Right atrium auricular region (tissue), 2 donors: ENCODE measurements at regions not wholly inside any gene's neighbourhood (a gene's known extent, or its start where the extent isn't known, plus 50 kb on each side); places are given as distances from the start of the nearest gene placed in this dataset.

Experiments used
- DNase-seq: peaks from one replicate; pipeline ENCODE4 v3.0.0-alpha.2; 2019; ENCODE audit warnings: low spot score
- H3K27ac ChIP-seq, 2 donors: fragments of 200-600 bp; sonication (generic); 1 replicate in 1 of 2; 2 replicates in 1 of 2; pipeline ENCODE4 v1.5.1; 2016 to 2019
- H3K27me3 ChIP-seq, 2 donors: fragments of 200-600 bp; sonication (generic); one replicate each; pipeline versions ENCODE4 v1.5.1 to v1.6.0; 2017 to 2019
- H3K36me3 ChIP-seq: fragments of 200-600 bp; sonication (generic); one replicate; pipeline ENCODE4 v1.5.1; 2016
- H3K4me1 ChIP-seq, 2 donors: fragments of 200-600 bp; sonication (generic); one replicate each; pipeline versions ENCODE4 v1.5.1 to v1.6.0; 2017 to 2019
- H3K4me3 ChIP-seq, 2 donors: fragments of 200-600 bp; sonication (generic); 1 replicate in 1 of 2; 2 replicates in 1 of 2; pipeline ENCODE4 v1.5.1; 2017 to 2019; ENCODE audit warnings: mild to moderate bottlenecking in 1 of 2, moderate library complexity in 1 of 2
- H3K9me3 ChIP-seq, 2 donors: fragments of 200-600 bp; sonication (generic); one replicate each; pipeline ENCODE4 v1.5.1; 2019
- CTCF ChIP-seq, 2 donors: fragments of 200-600 bp; sonication (generic); IDR thresholded peaks; one replicate each; pipeline ENCODE4 v1.5.1; 2019; ENCODE audit warnings: antibody characterized with exemption in 2 of 2

DNA sequence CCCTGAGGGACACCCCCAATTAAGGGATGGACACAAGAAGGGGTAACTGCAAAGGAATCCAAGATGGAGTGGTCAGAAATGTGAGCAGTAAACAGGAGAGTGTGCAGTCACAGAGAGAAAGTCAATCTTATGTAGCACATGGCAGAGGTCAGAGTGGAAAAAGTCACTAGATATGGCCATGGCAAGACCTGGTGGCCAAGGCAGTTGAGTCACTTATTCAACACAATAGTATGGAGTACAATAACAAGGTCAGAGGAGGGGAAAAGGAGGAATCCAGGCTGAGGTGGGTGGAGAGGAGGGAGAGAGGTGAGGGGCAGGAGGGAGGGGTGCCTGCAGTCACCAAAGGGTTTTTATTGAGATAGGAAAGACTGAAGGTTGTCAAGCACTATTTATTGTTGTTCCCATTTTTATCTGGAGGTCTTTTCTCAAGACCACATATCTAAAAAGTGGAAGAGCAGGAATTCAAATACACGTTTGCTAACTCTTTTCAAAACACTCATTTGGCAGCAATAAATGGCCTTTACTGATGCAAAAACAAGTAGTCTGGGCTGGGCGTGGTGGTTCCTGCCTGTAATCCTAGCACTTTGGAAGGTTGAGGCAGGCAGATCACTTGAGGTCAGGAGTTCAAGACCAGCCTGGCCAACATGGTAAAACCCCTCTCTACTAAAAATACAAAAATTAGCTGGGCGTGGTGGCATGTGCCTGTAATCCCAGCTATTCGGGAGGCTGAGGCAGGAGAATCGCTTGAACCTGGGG is 53.3 kb upstream of the ARHGEF3 start:
- Histone ChIP-seq H3K9me3 (no peaks in the 10 kb centered on the region), H3K4me3 (no peak overlapping the region), H3K27me3 (no peaks in the 10 kb centered on the region), H3K4me1 (peaks cover 0 to 5% of the 10 kb centered on the region in 2 donors), H3K36me3 (no peaks in the 10 kb centered on the region), H3K27ac (no peak overlapping the region)
- no peak for DNase-seq
- no peak for TF ChIP-seq CTCF (IDR thresholded peaks at IDR 0.05)

GRCh38 chr3:56851966-56852884 is 50.5 kb upstream of the ARHGEF3 start:
- Histone ChIP-seq H3K36me3 (no peaks in the 10 kb centered on the region), H3K27ac (no peak overlapping the region), H3K9me3 (no peaks in the 10 kb centered on the region), H3K4me1 (peaks cover 0 to 5% of the 10 kb centered on the region in 2 donors), H3K4me3 (no peak overlapping the region), H3K27me3 (no peaks in the 10 kb centered on the region)
- TF ChIP-seq CTCF (IDR thresholded peaks at IDR 0.05) = no peak
- no peak for DNase-seq
